Thoracic aorta (tissue), 2 donors: ENCODE measurements at regions not wholly inside any gene's neighbourhood (a gene's known extent, or its start where the extent isn't known, plus 50 kb on each side); places are given as distances from the start of the nearest gene placed in this dataset.

Source experiments
- ATAC-seq: fragments of 150-250 bp; one replicate; pipeline ENCODE4 v1.8.0; 2017; ENCODE audit warnings: low read depth; ENCODE audit not compliant: insufficient number of reproducible peaks, low FRiP score
- DNase-seq: peaks from one replicate; pipeline ENCODE4 v3.0.0-alpha.2; 2020; ENCODE audit warnings: low spot score
- H3K27ac ChIP-seq, 2 donors: fragments of 200-600 bp; sonication (generic); 1 replicate in 1 of 2; 2 replicates in 1 of 2; pipeline ENCODE4 v1.5.1; 2016; ENCODE audit warnings: mild to moderate bottlenecking in 2 of 2, moderate library complexity in 2 of 2
- H3K27me3 ChIP-seq: fragments of 200-600 bp; sonication (generic); replicated peaks from 2 replicates; pipeline ENCODE4 v1.6.0; 2016; ENCODE audit warnings: mild to moderate bottlenecking; ENCODE audit not compliant: insufficient read depth
- H3K36me3 ChIP-seq: fragments of 200-600 bp; sonication (generic); one replicate; pipeline ENCODE4 v1.5.1; 2016
- H3K4me1 ChIP-seq, 2 donors: fragments of 200-600 bp; sonication (generic); 1 replicate in 1 of 2; 2 replicates in 1 of 2; pipeline versions ENCODE4 v1.5.1 to v1.6.0; 2016; ENCODE audit warnings: low read depth in 2 of 2, mild to moderate bottlenecking in 1 of 2; ENCODE audit not compliant: control insufficient read depth in 1 of 2
- H3K4me3 ChIP-seq: fragments of 200-600 bp; sonication (generic); 2 replicates; pipeline ENCODE4 v1.5.1; 2016; ENCODE audit warnings: mild to moderate bottlenecking
- H3K9me3 ChIP-seq: fragments of 200-600 bp; sonication (generic); 2 replicates; pipeline ENCODE4 v1.5.1; 2016
- TF ChIP-seq, protein P1 (sequence below): fragments of 200-600 bp; sonication (generic); IDR thresholded peaks from one replicate; pipeline ENCODE4 v1.5.1; 2019; ENCODE audit warnings: antibody characterized with exemption

DNA sequence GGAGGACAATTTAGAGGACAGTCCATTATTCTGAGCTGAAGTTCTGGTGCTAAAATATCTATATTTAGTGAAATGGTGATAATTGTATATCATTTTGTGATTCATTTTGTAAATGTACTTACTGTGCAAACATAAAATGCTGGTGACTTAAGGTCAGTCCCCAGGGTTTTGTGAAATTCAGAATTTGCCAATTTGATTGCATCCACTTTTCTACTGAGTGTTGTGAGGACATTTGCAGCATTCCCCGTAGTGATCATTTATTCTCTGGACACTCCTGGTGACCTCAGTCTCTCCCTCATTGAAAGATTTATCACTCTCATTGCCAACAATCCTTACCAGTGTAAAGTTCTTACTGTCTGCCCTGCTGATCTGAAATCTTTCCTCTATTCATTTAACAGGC lies 98.2 kb downstream of the SOCS6 start:
- no peaks in the 10 kb centered on the region for H3K9me3 ChIP-seq
- no peak overlapping the region for H3K4me3 ChIP-seq
- ATAC-seq = no peak
- TF ChIP-seq, protein P1, sequence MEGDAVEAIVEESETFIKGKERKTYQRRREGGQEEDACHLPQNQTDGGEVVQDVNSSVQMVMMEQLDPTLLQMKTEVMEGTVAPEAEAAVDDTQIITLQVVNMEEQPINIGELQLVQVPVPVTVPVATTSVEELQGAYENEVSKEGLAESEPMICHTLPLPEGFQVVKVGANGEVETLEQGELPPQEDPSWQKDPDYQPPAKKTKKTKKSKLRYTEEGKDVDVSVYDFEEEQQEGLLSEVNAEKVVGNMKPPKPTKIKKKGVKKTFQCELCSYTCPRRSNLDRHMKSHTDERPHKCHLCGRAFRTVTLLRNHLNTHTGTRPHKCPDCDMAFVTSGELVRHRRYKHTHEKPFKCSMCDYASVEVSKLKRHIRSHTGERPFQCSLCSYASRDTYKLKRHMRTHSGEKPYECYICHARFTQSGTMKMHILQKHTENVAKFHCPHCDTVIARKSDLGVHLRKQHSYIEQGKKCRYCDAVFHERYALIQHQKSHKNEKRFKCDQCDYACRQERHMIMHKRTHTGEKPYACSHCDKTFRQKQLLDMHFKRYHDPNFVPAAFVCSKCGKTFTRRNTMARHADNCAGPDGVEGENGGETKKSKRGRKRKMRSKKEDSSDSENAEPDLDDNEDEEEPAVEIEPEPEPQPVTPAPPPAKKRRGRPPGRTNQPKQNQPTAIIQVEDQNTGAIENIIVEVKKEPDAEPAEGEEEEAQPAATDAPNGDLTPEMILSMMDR = no peak
- no peak for DNase-seq
- no peak overlapping the region for H3K27ac ChIP-seq
- no peaks in the 10 kb centered on the region for H3K27me3 ChIP-seq
- no peaks in the 10 kb centered on the region for H3K36me3 ChIP-seq
- H3K4me1 ChIP-seq = no peaks in the 10 kb centered on the region

DNA sequence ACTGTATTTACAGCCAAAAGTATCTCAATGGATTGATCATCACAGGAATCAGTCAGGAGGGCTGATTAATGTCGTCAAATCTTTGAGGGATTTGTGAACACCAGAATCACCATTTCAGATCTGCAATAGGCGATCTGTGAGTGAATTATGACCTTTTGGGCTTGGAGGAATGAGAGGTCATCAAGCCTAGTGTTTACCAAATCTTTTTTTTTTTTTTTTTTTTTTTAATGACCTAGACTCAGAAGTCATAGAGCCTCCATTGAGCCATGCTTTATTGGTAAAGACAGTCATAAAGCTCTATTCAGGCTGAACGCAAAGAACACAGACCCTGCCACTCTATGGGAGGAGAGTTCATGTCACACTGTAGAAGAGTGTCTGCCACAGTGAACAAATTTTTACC lies 97.7 kb downstream of the SOCS6 start:
- TF ChIP-seq, protein P1 = no peak
- Histone ChIP-seq H3K4me3 (no peak overlapping the region), H3K9me3 (no peaks in the 10 kb centered on the region), H3K27me3 (no peaks in the 10 kb centered on the region), H3K27ac (no peak overlapping the region), H3K36me3 (no peaks in the 10 kb centered on the region), H3K4me1 (no peaks in the 10 kb centered on the region)
- DNase-seq (no peak), ATAC-seq (no peak)

DNA sequence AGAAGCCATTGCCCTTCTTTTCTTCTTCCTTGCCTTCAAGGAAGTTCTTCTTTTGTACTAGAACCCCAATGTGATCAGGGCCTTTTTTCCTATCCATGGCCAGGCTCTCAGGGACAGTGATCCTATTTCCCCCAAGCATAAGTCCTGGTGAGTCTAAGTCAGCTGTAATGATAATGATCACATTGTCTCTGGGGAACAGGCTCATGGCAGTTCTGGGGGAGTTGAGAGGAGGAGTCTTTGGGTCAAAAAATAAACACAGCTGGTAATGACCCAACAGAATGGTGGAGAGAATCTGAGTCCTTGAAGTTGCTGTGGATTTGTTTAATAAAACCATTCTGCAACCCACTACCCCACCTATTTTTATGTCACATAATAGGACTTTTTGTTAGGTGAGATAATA lies 96.6 kb downstream of the SOCS6 start:
- Histone ChIP-seq H3K27me3 (no peaks in the 10 kb centered on the region), H3K36me3 (no peaks in the 10 kb centered on the region), H3K4me1 (no peaks in the 10 kb centered on the region), H3K9me3 (no peaks in the 10 kb centered on the region), H3K27ac (no peak overlapping the region), H3K4me3 (no peak overlapping the region)
- no peak for DNase-seq
- no peak for ATAC-seq
- TF ChIP-seq, protein P1 = no peak

DNA sequence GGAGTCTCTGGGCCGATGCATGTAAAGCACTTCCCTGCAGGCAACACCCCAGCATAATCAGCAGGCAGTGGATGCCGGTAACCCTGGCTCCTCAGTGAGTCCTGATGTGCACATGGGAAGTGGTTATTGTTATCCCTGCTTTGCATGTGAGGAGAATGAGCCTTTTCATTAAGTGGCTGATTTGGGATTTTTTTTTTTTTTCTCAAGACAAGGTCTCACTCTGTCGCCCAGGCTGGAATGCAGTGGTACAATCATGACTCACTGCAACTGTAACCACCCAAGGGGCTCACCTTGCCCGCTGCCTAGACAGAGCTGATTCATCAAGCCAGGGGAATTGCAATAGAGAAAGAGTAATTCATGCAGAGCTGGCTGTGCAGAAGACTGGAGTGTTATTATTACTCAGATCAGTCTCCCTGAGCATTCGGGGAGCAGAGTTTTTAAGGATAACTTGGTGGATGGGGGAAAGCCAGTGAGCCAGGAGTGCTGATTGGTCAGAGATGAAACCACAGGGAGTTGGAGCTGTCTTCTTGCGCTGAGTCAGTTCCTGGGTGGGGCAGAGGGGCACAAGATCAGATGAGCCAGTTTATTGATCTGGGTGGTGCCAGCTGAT lies 95.4 kb downstream of the SOCS6 start:
- no peaks in the 10 kb centered on the region for H3K36me3 ChIP-seq
- TF ChIP-seq, protein P1 = no peak
- H3K4me3 ChIP-seq = no peak overlapping the region
- H3K9me3 ChIP-seq = no peaks in the 10 kb centered on the region
- no peaks in the 10 kb centered on the region for H3K4me1 ChIP-seq
- H3K27ac ChIP-seq = no peak overlapping the region
- no peak for DNase-seq
- ATAC-seq = no peak
- H3K27me3 ChIP-seq = no peaks in the 10 kb centered on the region

DNA sequence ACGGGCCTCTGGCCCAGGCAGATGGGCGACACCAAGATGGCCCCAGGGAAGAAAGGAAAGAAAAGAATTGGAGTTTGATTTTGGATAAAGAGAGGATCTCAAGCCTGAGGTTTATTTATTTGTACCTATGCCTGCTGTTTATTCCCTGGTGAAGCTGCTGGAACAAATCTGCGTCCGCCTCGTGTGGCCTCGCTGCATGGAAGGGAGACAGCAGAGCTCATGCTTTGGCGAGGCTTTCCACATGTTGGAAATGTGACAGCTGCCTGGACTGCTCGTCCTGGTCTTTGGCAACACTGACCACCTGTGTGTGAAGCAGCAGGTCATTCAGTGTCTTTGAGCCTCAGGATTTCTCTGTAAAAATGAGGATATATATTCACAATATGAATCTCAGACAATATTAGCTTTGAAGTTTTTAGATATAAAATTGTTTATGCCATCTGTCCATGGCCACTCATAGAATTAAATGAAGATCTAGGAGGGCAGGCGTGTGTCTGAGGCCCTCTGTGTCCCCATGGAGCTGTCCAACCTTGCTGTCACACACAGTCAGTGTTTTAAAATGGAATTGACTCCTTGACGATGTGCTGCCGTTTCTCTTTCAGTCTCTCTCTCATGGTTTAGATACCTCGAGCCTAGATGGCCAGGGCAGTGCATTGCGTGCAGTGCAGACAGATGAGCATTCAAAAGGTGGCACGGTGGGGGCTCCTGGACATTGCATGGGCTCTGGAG lies 94.3 kb downstream of the SOCS6 start:
- Histone ChIP-seq H3K4me1 (no peaks in the 10 kb centered on the region), H3K9me3 (no peaks in the 10 kb centered on the region), H3K4me3 (no peak overlapping the region), H3K27ac (no peak overlapping the region), H3K27me3 (no peaks in the 10 kb centered on the region), H3K36me3 (no peaks in the 10 kb centered on the region)
- DNase-seq (no peak), ATAC-seq (no peak)
- TF ChIP-seq, protein P1 = no peak
